Stimulated activated CD4-positive, alpha-beta T cell treated with anti-CD3 and anti-CD28 coated beads, Interleukin-15, amount 100 ng/mL, for 24 hours (primary cell): ENCODE measurements at regions not wholly inside any gene's neighbourhood (a gene's known extent, or its start where the extent isn't known, plus 50 kb on each side); places are given as distances from the start of the nearest gene placed in this dataset.

Source experiments
- DNase-seq: peaks from one replicate; pipeline ENCODE4 v3.0.0-alpha.2; 2020

DNA sequence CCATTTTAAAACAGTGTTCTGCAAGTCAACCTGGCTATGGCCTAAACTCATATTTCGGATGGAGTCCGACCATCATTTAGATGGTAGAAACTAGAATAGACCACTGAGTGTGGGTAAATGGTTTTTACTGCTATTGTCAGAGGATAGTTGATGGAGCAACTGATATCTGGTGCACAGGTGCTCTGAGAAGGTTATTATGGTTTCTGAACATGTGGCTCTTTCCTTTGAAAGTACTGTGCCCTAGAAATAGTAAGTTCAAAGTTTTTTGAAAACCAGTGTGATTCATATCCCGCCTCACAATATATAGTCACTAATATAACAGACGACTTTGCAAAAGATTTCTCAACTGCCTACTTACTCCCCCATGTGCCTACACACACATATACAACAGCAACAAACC is 64.4 kb upstream of the BTG1 start:
- no peak for DNase-seq

DNA sequence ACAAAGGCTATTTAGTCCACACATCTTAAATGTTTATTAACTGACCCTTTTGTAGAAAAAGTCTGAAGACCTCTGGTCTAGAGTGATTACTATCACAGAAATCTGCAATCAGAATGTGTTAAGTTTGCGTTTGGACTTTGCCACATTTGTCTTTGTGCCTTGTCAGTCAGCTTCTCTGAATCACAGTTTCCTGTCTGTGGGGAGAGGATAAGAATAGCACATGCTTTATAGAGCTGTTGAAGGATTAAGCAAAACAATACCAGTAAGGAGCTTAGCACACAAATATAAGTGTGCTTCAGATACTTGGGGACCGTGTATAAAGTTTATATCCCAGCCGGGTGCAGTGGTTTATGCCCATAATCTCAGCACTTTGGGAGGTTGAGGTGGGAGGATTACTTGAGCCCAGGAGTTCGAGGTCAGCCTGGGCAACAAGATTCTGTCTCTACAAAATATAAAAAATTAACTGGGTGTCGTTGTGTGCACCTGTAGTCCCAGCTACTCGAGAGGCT is 63.0 kb upstream of the BTG1 start:
- peak; percentile 16 for DNase-seq

DNA sequence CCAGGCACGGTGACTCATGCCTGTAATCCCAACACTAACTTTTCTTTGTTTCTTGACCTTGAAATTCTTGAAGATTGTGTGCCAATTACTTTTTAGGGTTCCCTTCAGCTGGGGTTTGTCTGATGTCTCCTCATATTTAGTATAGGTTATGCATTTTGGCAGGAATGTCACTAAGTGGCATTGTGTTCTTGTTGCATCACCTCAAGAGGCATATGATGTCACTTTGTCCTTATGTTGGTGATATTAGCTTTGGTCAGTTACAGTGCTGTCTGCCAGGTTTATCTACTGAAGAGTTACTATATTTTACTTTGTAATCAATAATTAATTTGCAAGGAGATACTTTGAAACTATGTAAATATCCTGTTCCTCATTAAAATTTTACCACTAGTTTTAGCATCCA is 61.0 kb upstream of the BTG1 start:
- DNase-seq = no peak

DNA sequence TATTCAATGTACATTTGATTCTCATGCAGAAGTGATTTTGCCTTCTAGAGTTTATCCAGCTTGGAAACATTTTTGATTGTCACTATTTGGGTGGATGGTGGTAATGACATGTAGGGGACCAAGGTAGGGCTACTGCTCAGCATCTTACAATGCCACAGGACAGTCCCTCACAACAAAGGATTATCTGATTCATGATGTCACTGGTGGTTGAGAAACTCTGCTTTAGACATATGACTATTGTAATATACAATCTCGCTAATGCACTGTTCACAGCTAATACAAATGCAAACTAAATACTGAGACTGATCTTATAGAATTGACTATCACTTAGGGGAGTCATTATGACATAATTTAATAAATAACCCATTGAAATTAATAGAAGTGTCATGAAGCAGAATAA is 60.4 kb upstream of the BTG1 start:
- no peak for DNase-seq

DNA sequence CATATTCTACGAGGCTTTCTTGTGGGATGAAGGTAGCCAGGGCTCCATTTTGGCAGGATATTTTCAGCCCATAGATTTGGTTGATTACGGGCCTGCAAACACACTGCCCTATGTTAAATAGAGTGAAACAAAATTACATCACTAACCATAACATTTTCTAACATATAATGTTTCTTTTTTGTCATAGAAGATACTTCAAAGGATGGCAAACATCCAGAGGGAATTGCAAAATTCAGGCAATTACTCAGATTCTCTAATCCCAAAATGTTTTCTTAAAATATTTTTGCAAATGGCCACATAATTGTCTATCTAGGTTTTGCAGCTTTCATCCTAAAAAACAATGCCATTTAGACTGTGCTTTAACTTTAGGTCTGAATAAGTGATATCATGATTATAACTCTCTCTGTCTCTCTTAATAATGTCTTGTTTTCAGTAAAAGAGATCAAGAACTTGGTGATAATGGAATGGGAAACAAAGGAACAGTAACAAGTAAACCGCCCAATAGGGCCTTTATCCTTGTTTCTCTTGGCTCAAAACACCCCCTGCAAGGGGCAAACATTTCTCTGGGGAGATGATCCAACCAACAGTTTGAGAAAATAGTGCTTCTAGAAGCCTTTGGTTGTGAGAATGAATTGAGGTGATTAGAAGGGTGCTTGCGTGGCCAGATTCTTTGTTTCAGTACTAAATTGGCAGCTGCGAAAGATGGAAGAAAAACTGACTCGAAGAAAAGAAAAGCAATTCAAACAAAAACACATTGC is 54.4 kb upstream of the BTG1 start:
- no peak for DNase-seq

DNA sequence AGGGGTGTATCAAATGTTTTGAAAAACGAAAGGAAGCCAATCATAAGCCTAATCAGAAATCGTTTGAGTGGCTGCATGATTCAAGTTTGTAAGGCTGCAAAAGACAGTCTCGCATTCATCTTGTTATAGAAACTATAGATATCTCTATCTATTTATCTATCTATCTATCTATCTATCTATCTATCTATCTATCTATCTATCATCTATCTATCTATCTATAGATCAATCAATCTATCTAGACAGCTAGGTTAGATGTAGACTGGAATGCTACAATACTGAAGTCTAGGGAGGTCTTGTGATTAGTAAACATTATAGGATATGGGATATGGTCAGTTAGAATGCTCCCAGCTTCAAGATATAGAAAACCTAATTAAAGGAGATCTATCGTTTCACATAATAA is 52.2 kb upstream of the BTG1 start:
- no peak for DNase-seq

DNA sequence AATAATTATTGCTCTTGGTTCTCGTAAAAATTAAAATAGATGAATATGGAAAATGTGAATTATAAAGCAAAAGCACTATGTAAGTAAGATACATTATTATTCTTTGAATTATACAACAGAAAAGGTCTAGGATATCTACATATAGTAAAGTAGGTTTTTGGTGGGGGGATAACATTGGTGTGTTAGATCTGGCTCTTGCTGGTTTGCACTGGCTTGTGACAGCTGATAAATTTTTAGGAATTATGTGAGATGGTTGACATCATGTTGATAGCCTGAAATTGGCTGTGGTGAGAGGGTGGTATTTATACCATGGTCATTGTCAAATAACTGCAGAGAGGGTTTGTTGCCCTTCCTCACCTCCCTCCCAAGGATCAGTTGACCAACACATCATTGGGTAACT is 50.7 kb upstream of the BTG1 start:
- no peak for DNase-seq
